ENCODE measurements at regions not wholly inside any gene's neighbourhood (a gene's known extent, or its start where the extent isn't known, plus 50 kb on each side); places are given as distances from the start of the nearest gene placed in this dataset.
A peak's percentile ranks its signal among the peaks of the same experiment; 100 is the strongest.

DNA sequence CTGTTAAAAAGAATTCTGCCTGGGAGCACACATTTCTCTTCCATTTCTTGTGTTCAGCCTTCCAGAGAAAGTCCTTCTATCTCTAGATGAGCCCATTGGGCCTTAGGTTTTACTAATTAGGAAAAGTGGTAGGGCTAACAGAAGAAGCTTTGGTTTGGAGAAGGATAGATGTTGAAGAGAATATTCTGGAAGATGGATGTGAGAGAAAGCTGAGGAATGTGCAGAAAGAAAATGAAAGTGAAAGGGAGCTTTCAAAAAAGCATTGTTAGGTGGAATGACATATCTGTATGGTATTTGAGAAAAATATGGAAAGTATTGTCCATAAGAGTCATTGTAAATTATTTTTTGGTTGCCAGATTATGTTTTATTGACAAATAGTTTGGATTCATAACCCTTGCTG lies 474.8 kb upstream of the SLIT2 start:
- no peaks in the 10 kb centered on the region for H3K9me1 ChIP-seq (replicated peaks; ENCODE audit: control insufficient read depth, extremely low read depth, insufficient read depth, low read length)
- no peaks in the 10 kb centered on the region for H3K9me3 ChIP-seq (replicated peaks; ENCODE audit: control insufficient read depth, insufficient read depth, low read length)
- peak overlapping the region; percentile 82 for H2AFZ ChIP-seq (ENCODE audit: low read depth, low read length)
- peaks cover 22% of the 10 kb centered on the region for H3K4me1 ChIP-seq (ENCODE audit: control insufficient read depth, extremely low read depth, insufficient read depth, low read length)
- peak overlapping the region; percentile 72 for H3K27ac ChIP-seq (ENCODE audit: insufficient read depth, low read depth, low read length)
- FAIRE-seq (no peak), DNase-seq (ENCODE audit: low read depth, low spot score) (peak; percentile 59)
- H3K79me2 ChIP-seq (ENCODE audit: control insufficient read depth, insufficient read depth, low read length): no peaks in the 10 kb centered on the region
- intact Hi-C loops (cut with micrococcal nuclease) (loop anchor here (1.0 to 5.0 kb wide), 7 partner anchors 14 to 475 kb away; partner anchors contain the start of gene SLIT2), dilution Hi-C loops (cut with MboI; ENCODE audit: extremely low pct_ligation_motif_present, low sequenced_read_pairs) (no loop called here)
- H4K20me1 ChIP-seq (replicated peaks; ENCODE audit: control insufficient read depth, extremely low read depth, insufficient read depth, low read length): no peaks in the 10 kb centered on the region
- peak; percentile 28 for TF ChIP-seq JUN (IDR thresholded peaks at IDR 0.05; ENCODE audit: borderline replicate concordance, insufficient read depth, insufficient read length, low read depth)
- TF ChIP-seq, protein P1, sequence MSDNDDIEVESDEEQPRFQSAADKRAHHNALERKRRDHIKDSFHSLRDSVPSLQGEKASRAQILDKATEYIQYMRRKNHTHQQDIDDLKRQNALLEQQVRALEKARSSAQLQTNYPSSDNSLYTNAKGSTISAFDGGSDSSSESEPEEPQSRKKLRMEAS (IDR thresholded peaks at IDR 0.05; ENCODE audit: insufficient read depth, insufficient read length): no peak
- peak overlapping the region; percentile 72 for H3K4me2 ChIP-seq (ENCODE audit: insufficient read depth, low read length)
- H3K27me3 ChIP-seq (ENCODE audit: control insufficient read depth in 2 of 2, insufficient read depth in 2 of 2, low read length in 2 of 2): no peaks in the 10 kb centered on the region
- BruUV-seq (replicated peaks): no TSS peak
- ChIA-PET CTCF (interaction anchor here (0.8 to 3.3 kb wide), 7 partner anchors 11 to 471 kb away, joined by 3 to 22 read pairs (median 3); no protein-coding TSS in a partner anchor), POLR2A (interaction anchor here (1.5 kb wide), 1 partner anchor 477 kb away, joined by 5 read pairs; no protein-coding TSS in a partner anchor)
- H3K4me3 ChIP-seq (replicated peaks in 1 of 3; ENCODE audit: insufficient read depth in 1 of 3, low read depth in 1 of 3, low read length in 3 of 3): no peak overlapping the region
- peak overlapping the region; percentile 19 for H3K9ac ChIP-seq (replicated peaks; ENCODE audit: extremely low read depth, insufficient read depth, low read length)
- H3K36me3 ChIP-seq (ENCODE audit: control insufficient read depth in 2 of 2, extremely low read depth in 1 of 2, insufficient read depth in 2 of 2, low read length in 2 of 2): no peaks in the 10 kb centered on the region

DNA sequence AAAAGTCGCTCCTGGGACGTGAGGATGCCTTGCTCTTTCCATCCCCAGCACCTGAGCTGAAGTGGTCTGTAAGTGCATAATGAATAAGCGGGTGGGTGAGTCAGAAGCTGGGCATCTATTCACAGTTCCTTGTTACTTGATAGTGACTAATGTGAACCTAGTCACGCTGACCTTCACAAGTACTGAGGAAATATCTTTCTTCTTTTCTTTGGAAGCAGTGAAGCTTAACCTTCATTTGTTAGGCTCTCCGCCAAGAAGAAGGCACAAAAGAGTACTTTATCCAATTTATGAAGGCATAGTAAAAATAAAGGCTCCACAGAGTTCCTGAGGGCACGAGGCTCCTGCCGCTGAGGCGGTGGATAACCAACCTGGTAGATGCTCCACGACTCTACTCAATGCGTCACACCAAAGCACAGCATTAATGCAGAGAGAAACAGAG lies 475.7 kb upstream of the SLIT2 start:
- Histone ChIP-seq H3K9me1 (replicated peaks; ENCODE audit: control insufficient read depth, extremely low read depth, insufficient read depth, low read length) (no peaks in the 10 kb centered on the region), H2AFZ (ENCODE audit: low read depth, low read length) (peak overlapping the region; percentile 21)

More for the DNA sequence above, 475.7 kb upstream of the SLIT2 start:
- BruUV-seq (replicated peaks): no TSS peak
- H3K36me3 ChIP-seq (ENCODE audit: control insufficient read depth in 2 of 2, extremely low read depth in 1 of 2, insufficient read depth in 2 of 2, low read length in 2 of 2): no peaks in the 10 kb centered on the region
- FAIRE-seq (peak; percentile 87), DNase-seq (ENCODE audit: low read depth, low spot score) (peak; percentile 96)
- H3K79me2 ChIP-seq (ENCODE audit: control insufficient read depth, insufficient read depth, low read length): no peaks in the 10 kb centered on the region
- no peaks in the 10 kb centered on the region for H3K9me3 ChIP-seq (replicated peaks; ENCODE audit: control insufficient read depth, insufficient read depth, low read length)
- H4K20me1 ChIP-seq (replicated peaks; ENCODE audit: control insufficient read depth, extremely low read depth, insufficient read depth, low read length): no peaks in the 10 kb centered on the region
- CTCF ChIA-PET: interaction anchor here (1.1 to 3.3 kb wide), 4 partner anchors 36 to 472 kb away, joined by 3 to 22 read pairs (median 4); no protein-coding TSS in a partner anchor
- TF ChIP-seq POLR2A (IDR thresholded peaks at IDR 0.05; ENCODE audit: low read depth, low read length): no peak
- TF ChIP-seq, protein P2, sequence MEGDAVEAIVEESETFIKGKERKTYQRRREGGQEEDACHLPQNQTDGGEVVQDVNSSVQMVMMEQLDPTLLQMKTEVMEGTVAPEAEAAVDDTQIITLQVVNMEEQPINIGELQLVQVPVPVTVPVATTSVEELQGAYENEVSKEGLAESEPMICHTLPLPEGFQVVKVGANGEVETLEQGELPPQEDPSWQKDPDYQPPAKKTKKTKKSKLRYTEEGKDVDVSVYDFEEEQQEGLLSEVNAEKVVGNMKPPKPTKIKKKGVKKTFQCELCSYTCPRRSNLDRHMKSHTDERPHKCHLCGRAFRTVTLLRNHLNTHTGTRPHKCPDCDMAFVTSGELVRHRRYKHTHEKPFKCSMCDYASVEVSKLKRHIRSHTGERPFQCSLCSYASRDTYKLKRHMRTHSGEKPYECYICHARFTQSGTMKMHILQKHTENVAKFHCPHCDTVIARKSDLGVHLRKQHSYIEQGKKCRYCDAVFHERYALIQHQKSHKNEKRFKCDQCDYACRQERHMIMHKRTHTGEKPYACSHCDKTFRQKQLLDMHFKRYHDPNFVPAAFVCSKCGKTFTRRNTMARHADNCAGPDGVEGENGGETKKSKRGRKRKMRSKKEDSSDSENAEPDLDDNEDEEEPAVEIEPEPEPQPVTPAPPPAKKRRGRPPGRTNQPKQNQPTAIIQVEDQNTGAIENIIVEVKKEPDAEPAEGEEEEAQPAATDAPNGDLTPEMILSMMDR (IDR thresholded peaks at IDR 0.05; ENCODE audit: extremely low read depth in 1 of 2, insufficient read depth in 1 of 2, low read depth in 1 of 2, low read length in 2 of 2): no peak
- TF ChIP-seq, protein P1 (IDR thresholded peaks at IDR 0.05; ENCODE audit: insufficient read depth, insufficient read length): no peak
- TF ChIP-seq FOS (IDR thresholded peaks at IDR 0.05; ENCODE audit: borderline replicate concordance, insufficient read depth, low read length): peak; percentile 98
- peak; percentile 36 for TF ChIP-seq GATA2 (IDR thresholded peaks at IDR 0.05; ENCODE audit: insufficient read depth, insufficient read length, low read depth, low read length)
- TF ChIP-seq MYC (IDR thresholded peaks at IDR 0.05; ENCODE audit: low read depth, low read length): no peak
- no peak for TF ChIP-seq EZH2 (IDR thresholded peaks at IDR 0.05; ENCODE audit: borderline replicate concordance, low read depth, low read length, severe bottlenecking)
- peak; percentile 63 for TF ChIP-seq POLR2AphosphoS5 (IDR thresholded peaks at IDR 0.05; ENCODE audit: insufficient read depth, low read depth, low read length)
- TF ChIP-seq JUN (IDR thresholded peaks at IDR 0.05; ENCODE audit: borderline replicate concordance, insufficient read depth, insufficient read length, low read depth): peak; percentile 91
- H3K4me2 ChIP-seq (ENCODE audit: insufficient read depth, low read length): peak overlapping the region; percentile 72
- H3K9ac ChIP-seq (replicated peaks; ENCODE audit: extremely low read depth, insufficient read depth, low read length): peak overlapping the region; percentile 19
- H3K4me1 ChIP-seq (ENCODE audit: control insufficient read depth, extremely low read depth, insufficient read depth, low read length): peaks cover 22% of the 10 kb centered on the region
- POLR2A ChIA-PET: interaction anchor here (1.5 kb wide), 1 partner anchor 477 kb away, joined by 5 read pairs; no protein-coding TSS in a partner anchor
- intact Hi-C loops (cut with micrococcal nuclease) (loop anchor here (1.0 to 5.0 kb wide), 7 partner anchors 15 to 476 kb away; partner anchors contain the start of gene SLIT2), dilution Hi-C loops (cut with MboI; ENCODE audit: extremely low pct_ligation_motif_present, low sequenced_read_pairs) (no loop called here)
- H3K27ac ChIP-seq (ENCODE audit: insufficient read depth, low read depth, low read length): peak overlapping the region; percentile 72
- H3K27me3 ChIP-seq (ENCODE audit: control insufficient read depth in 2 of 2, insufficient read depth in 2 of 2, low read length in 2 of 2): no peaks in the 10 kb centered on the region
- H3K4me3 ChIP-seq (replicated peaks in 1 of 3; ENCODE audit: insufficient read depth in 1 of 3, low read depth in 1 of 3, low read length in 3 of 3): no peak overlapping the region

Measured in endothelial cell of umbilical vein (primary cell).